Trophoblast cell (in vitro differentiated cells and primary cell): ENCODE measurements at regions not wholly inside any gene's neighbourhood (a gene's known extent, or its start where the extent isn't known, plus 50 kb on each side); places are given as distances from the start of the nearest gene placed in this dataset.

ENCODE experiments used
- DNase-seq, 2 donors: peaks; one replicate each; pipeline ENCODE4 v3.0.0-alpha.2; 2016
- H2AFZ ChIP-seq: 2 replicates; pipeline ENCODE4 v1.6.1; 2013; ENCODE audit warnings: low read length, moderate library complexity, mild to moderate bottlenecking; ENCODE audit not compliant: insufficient read depth, poor library complexity
- H2AK5ac ChIP-seq: 2 replicates; pipeline ENCODE4 v1.6.1; 2013; ENCODE audit warnings: mild to moderate bottlenecking, low read length
- H2BK120ac ChIP-seq: 2 replicates; pipeline ENCODE4 v1.6.1; 2013; ENCODE audit warnings: low read length, mild to moderate bottlenecking, moderate library complexity; ENCODE audit not compliant: insufficient read depth, poor library complexity
- H2BK12ac ChIP-seq: 2 replicates; pipeline ENCODE4 v1.6.1; 2013; ENCODE audit warnings: mild to moderate bottlenecking, low read length, moderate library complexity
- H2BK5ac ChIP-seq: 2 replicates; pipeline ENCODE4 v1.6.1; 2013; ENCODE audit warnings: low read length, low read depth, moderate library complexity, mild to moderate bottlenecking; ENCODE audit not compliant: poor library complexity
- H3K14ac ChIP-seq: 2 replicates; pipeline ENCODE4 v1.6.1; 2013; ENCODE audit warnings: mild to moderate bottlenecking, low read length
- H3K18ac ChIP-seq: 2 replicates; pipeline ENCODE4 v1.6.1; 2013; ENCODE audit warnings: mild to moderate bottlenecking, low read length
- H3K23ac ChIP-seq: 2 replicates; pipeline ENCODE4 v1.6.1; 2013; ENCODE audit warnings: low read length
- H3K27ac ChIP-seq: 2 replicates; pipeline ENCODE4 v1.5.1; 2013; ENCODE audit warnings: low read depth, mild to moderate bottlenecking, inconsistent platforms, low read length, moderate library complexity
- H3K27me3 ChIP-seq: 2 replicates; pipeline ENCODE4 v1.6.1; 2013; ENCODE audit warnings: inconsistent platforms, mild to moderate bottlenecking, low read length, moderate library complexity; ENCODE audit not compliant: insufficient read depth
- H3K36me3 ChIP-seq, 2 experiments: 1 replicate in 1 of 2; 2 replicates in 1 of 2; pipeline ENCODE4 v1.6.1; 2013; ENCODE audit warnings: low read length in 2 of 2, mild to moderate bottlenecking in 2 of 2, moderate library complexity in 1 of 2; ENCODE audit not compliant: insufficient read depth in 2 of 2, control insufficient read depth in 1 of 2
- H3K4ac ChIP-seq: 2 replicates; pipeline ENCODE4 v1.6.1; 2013; ENCODE audit warnings: low read depth, mild to moderate bottlenecking, low read length, moderate library complexity
- H3K4me1 ChIP-seq, 2 experiments: 1 replicate in 1 of 2; 2 replicates in 1 of 2; pipeline ENCODE4 v1.6.1; 2013; ENCODE audit warnings: low read length in 2 of 2, mild to moderate bottlenecking in 2 of 2, moderate library complexity in 1 of 2; ENCODE audit not compliant: insufficient read depth in 2 of 2, control insufficient read depth in 1 of 2
- H3K4me2 ChIP-seq: 2 replicates; pipeline ENCODE4 v1.6.1; 2013; ENCODE audit warnings: inconsistent platforms, mild to moderate bottlenecking, low read length, moderate library complexity
- H3K4me3 ChIP-seq: 2 replicates; pipeline ENCODE4 v1.5.1; 2013; ENCODE audit warnings: mild to moderate bottlenecking, low read depth, low read length, inconsistent platforms
- H3K79me1 ChIP-seq: one replicate; pipeline ENCODE4 v1.6.1; 2013; ENCODE audit warnings: low read length
- H3K79me2 ChIP-seq: 2 replicates; pipeline ENCODE4 v1.6.1; 2013; ENCODE audit warnings: low read length, mild to moderate bottlenecking; ENCODE audit not compliant: control insufficient read depth, insufficient read depth, poor library complexity
- H3K9ac ChIP-seq: 2 replicates; pipeline ENCODE4 v1.6.1; 2013; ENCODE audit warnings: mild to moderate bottlenecking, low read length
- H3K9me3 ChIP-seq: 2 replicates; pipeline ENCODE4 v1.6.1; 2013; ENCODE audit warnings: low read depth, mild to moderate bottlenecking, control low read depth, inconsistent platforms, low read length; ENCODE audit not compliant: insufficient read depth
- H4K12ac ChIP-seq: 2 replicates; pipeline ENCODE4 v1.6.1; 2013; ENCODE audit warnings: low read depth, mild to moderate bottlenecking, low read length, moderate library complexity
- H4K8ac ChIP-seq: 2 replicates; pipeline ENCODE4 v1.6.1; 2013; ENCODE audit warnings: low read depth, mild to moderate bottlenecking, low read length, moderate library complexity
- H4K91ac ChIP-seq: one replicate; pipeline ENCODE4 v1.6.1; 2013; ENCODE audit warnings: low read depth, mild to moderate bottlenecking, low read length, moderate library complexity
- WGBS: extraction: QIAGEN DNeasy Blood & Tissue Kit; methylation state at CpG from one replicate; pipeline ENCODE4 v1.1.7; 2013; ENCODE audit warnings: missing lambda C conversion rate; ENCODE audit not compliant: insufficient read length, insufficient coverage; ENCODE audit errors: extremely low coverage; 5-methylcytosine and 5-hydroxymethylcytosine counted together

- H3K4me2 ChIP-seq = no peak overlapping the region
- H2BK5ac ChIP-seq = no peak overlapping the region
- no peak overlapping the region for H3K23ac ChIP-seq
- H2AFZ ChIP-seq = no peak overlapping the region
- H3K36me3 ChIP-seq = no peaks in the 10 kb centered on the region
- no peak for DNase-seq
- no peak overlapping the region for H3K14ac ChIP-seq
- H3K4ac ChIP-seq = no peak overlapping the region
- H4K91ac ChIP-seq = no peak overlapping the region
- no peak overlapping the region for H3K18ac ChIP-seq
- no peak overlapping the region for H4K12ac ChIP-seq
- no peak overlapping the region for H3K27ac ChIP-seq
- H3K79me1 ChIP-seq = no peaks in the 10 kb centered on the region
- no peaks in the 10 kb centered on the region for H3K4me1 ChIP-seq
- no peaks in the 10 kb centered on the region for H3K27me3 ChIP-seq
- H3K79me2 ChIP-seq = no peaks in the 10 kb centered on the region
- H2BK12ac ChIP-seq = no peak overlapping the region
- WGBS = no CpG with 5 or more reads among the region's 2 CpGs
- no peak overlapping the region for H4K8ac ChIP-seq
- H3K9ac ChIP-seq = no peak overlapping the region
- no peak overlapping the region for H3K4me3 ChIP-seq
- H3K9me3 ChIP-seq = no peaks in the 10 kb centered on the region
- no peak overlapping the region for H2AK5ac ChIP-seq
- H2BK120ac ChIP-seq = no peak overlapping the region
Measured at GRCh38 chr12:92044435-92044834, 101.2 kb downstream of the BTG1 start.

DNA sequence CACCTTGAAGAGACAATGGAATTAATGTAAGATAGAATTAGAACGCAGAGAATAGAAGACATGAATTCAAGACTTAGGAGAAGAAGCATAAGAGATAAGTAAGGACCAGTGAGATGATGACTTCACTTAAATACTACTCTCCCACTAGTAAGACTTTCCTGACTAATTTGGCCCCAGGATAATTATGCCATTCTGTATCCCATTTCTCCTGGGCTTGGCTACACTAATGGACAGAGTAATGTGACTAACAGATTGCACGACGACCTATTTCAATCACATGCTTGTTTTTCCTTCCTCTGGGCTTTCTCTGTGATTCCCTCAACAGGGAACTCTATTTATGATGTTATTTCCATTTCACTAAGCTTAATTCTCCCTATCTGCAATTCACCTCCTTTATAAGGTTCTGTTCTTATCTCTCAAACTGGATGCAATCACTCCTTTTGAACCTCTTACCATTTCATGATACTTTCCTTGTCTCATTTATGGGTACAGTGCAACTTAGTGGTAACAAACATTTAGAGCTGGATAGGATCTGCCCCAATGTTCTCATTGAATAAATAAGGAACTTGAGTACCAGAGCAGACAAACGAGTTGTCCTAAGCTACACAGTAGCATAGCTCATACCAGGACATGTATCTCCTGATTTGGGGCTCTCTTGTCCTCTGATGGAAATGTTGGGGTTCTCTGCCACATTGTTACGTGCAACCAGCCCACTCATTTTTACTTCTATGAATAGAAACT is 102.7 kb downstream of the BTG1 start:
- Histone ChIP-seq H3K14ac (no peak overlapping the region), H3K9ac (no peak overlapping the region), H2BK120ac (no peak overlapping the region), H2AK5ac (no peak overlapping the region), H4K8ac (no peak overlapping the region), H3K4me1 (no peaks in the 10 kb centered on the region), H4K91ac (no peak overlapping the region), H3K79me2 (no peaks in the 10 kb centered on the region), H4K12ac (no peak overlapping the region), H3K9me3 (no peaks in the 10 kb centered on the region), H2BK12ac (no peak overlapping the region), H3K4me2 (no peak overlapping the region), H3K4ac (no peak overlapping the region), H3K27ac (no peak overlapping the region), H3K18ac (no peak overlapping the region), H3K4me3 (no peak overlapping the region), H2AFZ (no peak overlapping the region), H3K36me3 (no peaks in the 10 kb centered on the region), H2BK5ac (no peak overlapping the region), H3K79me1 (no peaks in the 10 kb centered on the region), H3K27me3 (no peaks in the 10 kb centered on the region), H3K23ac (no peak overlapping the region)
- DNase-seq = no peak
- no CpG with 5 or more reads among the region's 5 CpGs for WGBS

- Histone ChIP-seq H2BK12ac (no peak overlapping the region), H2AFZ (no peak overlapping the region), H3K36me3 (no peaks in the 10 kb centered on the region), H3K4me2 (no peak overlapping the region), H3K18ac (no peak overlapping the region), H3K4ac (no peak overlapping the region), H4K12ac (no peak overlapping the region), H3K14ac (no peak overlapping the region), H3K79me1 (no peaks in the 10 kb centered on the region), H2AK5ac (no peak overlapping the region), H2BK120ac (no peak overlapping the region), H3K79me2 (no peaks in the 10 kb centered on the region), H3K9me3 (no peaks in the 10 kb centered on the region), H4K8ac (no peak overlapping the region), H3K23ac (no peak overlapping the region), H3K4me3 (no peak overlapping the region), H4K91ac (no peak overlapping the region), H3K9ac (no peak overlapping the region), H2BK5ac (no peak overlapping the region), H3K4me1 (no peaks in the 10 kb centered on the region), H3K27ac (no peak overlapping the region), H3K27me3 (no peaks in the 10 kb centered on the region)
- no CpG with 5 or more reads among the region's 1 CpG for WGBS
- DNase-seq = no peak
Measured at GRCh38 chr12:92041742-92042141, 103.9 kb downstream of the BTG1 start.

GRCh38 chr12:92039046-92039445 is 106.6 kb downstream of the BTG1 start:
- Histone ChIP-seq H3K4me1 (peaks cover 0 to 2% of the 10 kb centered on the region in 2 experiments), H2BK12ac (no peak overlapping the region), H4K8ac (no peak overlapping the region), H2BK5ac (no peak overlapping the region), H3K4me3 (no peak overlapping the region), H3K14ac (no peak overlapping the region), H3K79me1 (no peaks in the 10 kb centered on the region), H3K9me3 (no peaks in the 10 kb centered on the region), H3K18ac (no peak overlapping the region), H4K91ac (no peak overlapping the region), H3K9ac (no peak overlapping the region), H3K4me2 (no peak overlapping the region), H3K23ac (no peak overlapping the region), H3K36me3 (no peaks in the 10 kb centered on the region), H4K12ac (no peak overlapping the region), H2AK5ac (no peak overlapping the region), H3K79me2 (no peaks in the 10 kb centered on the region), H2AFZ (no peak overlapping the region), H2BK120ac (no peak overlapping the region), H3K4ac (no peak overlapping the region), H3K27me3 (no peaks in the 10 kb centered on the region), H3K27ac (no peak overlapping the region)
- no CpG with 5 or more reads among the region's 3 CpGs for WGBS
- DNase-seq = no peak
